ENCODE measurements at regions not wholly inside any gene's neighbourhood (a gene's known extent, or its start where the extent isn't known, plus 50 kb on each side); places are given as distances from the start of the nearest gene placed in this dataset.

- TF ChIP-seq, protein P1, sequence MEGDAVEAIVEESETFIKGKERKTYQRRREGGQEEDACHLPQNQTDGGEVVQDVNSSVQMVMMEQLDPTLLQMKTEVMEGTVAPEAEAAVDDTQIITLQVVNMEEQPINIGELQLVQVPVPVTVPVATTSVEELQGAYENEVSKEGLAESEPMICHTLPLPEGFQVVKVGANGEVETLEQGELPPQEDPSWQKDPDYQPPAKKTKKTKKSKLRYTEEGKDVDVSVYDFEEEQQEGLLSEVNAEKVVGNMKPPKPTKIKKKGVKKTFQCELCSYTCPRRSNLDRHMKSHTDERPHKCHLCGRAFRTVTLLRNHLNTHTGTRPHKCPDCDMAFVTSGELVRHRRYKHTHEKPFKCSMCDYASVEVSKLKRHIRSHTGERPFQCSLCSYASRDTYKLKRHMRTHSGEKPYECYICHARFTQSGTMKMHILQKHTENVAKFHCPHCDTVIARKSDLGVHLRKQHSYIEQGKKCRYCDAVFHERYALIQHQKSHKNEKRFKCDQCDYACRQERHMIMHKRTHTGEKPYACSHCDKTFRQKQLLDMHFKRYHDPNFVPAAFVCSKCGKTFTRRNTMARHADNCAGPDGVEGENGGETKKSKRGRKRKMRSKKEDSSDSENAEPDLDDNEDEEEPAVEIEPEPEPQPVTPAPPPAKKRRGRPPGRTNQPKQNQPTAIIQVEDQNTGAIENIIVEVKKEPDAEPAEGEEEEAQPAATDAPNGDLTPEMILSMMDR (IDR thresholded peaks at IDR 0.05; ENCODE audit: poor library complexity), result no peak
- no peak for TF ChIP-seq EZH2phosphoT487 (IDR thresholded peaks at IDR 0.05; ENCODE audit: low read depth, severe bottlenecking, unreplicated experiment)
These were observed 161.2 kb upstream of the PTPRD start for GRCh38 chr9:10774051-10774450.

All from hepatocyte (in vitro differentiated cells).